ENCODE measurements at regions not wholly inside any gene's neighbourhood (a gene's known extent, or its start where the extent isn't known, plus 50 kb on each side); places are given as distances from the start of the nearest gene placed in this dataset.

DNA sequence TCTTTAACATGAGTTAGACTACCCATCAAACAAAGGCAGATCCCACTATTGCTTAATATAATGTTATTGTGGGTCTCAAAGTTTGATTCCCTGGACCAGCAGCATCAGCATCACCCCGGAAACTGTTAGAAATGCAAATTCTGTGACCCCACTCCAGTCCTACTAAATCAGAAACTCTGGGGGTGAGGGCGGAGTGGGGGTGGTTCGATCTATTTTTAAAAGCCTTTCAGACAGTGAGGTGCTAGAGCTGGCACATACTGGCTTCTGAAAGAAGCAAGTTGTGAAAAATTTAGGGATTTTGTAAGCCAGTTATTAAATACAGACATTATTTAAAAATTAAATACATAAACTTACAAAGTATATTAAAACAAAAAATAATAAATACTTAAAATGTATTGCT, 513.2 kb downstream of the NFIB start:
- TF ChIP-seq CTCF (IDR thresholded peaks at IDR 0.05) (no peak), CHD2 (IDR thresholded peaks at IDR 0.05; ENCODE audit: low read length, partially characterized antibody) (no peak), MAFK (IDR thresholded peaks at IDR 0.05; ENCODE audit: partially characterized antibody) (no peak), POLR2A (IDR thresholded peaks at IDR 0.05; ENCODE audit: low read length) (no peak), CHD4 (IDR thresholded peaks at IDR 0.05; ENCODE audit: borderline replicate concordance) (no peak), POLR2AphosphoS2 (conservative IDR thresholded peaks at IDR 0.05; ENCODE audit: low read length) (no peak), RCOR1 (IDR thresholded peaks at IDR 0.05; ENCODE audit: low read depth, low read length) (no peak), EP300 (IDR thresholded peaks at IDR 0.05) (no peak), HOXB5 (CRISPR knock-in tag; IDR thresholded peaks at IDR 0.05) (no peak), PHF8 (IDR thresholded peaks at IDR 0.05; ENCODE audit: borderline replicate concordance, low read depth) (no peak), HDAC2 (IDR thresholded peaks at IDR 0.05) (no peak), KDM1A (IDR thresholded peaks at IDR 0.05; ENCODE audit: low read depth) (no peak), SMC3 (IDR thresholded peaks at IDR 0.05) (no peak)
- TF ChIP-seq, protein P1, sequence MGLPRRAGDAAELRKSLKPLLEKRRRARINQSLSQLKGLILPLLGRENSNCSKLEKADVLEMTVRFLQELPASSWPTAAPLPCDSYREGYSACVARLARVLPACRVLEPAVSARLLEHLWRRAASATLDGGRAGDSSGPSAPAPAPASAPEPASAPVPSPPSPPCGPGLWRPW (IDR thresholded peaks at IDR 0.05) = no peak

Measured in A549 (cell line).